OCI-LY7 (cell line): ENCODE measurements at regions not wholly inside any gene's neighbourhood (a gene's known extent, or its start where the extent isn't known, plus 50 kb on each side); places are given as distances from the start of the nearest gene placed in this dataset.

Source experiments
- CTCF ChIP-seq: fragments of 200-600 bp; sonication (generic); conservative IDR thresholded peaks from 2 replicates; pipeline ENCODE4 v1.5.1; 2014; ENCODE audit warnings: mild to moderate bottlenecking, antibody characterized with exemption, low read length, moderate library complexity, mixed read lengths
- EZH2phosphoT487 ChIP-seq: fragments of 200-600 bp; sonication (generic); IDR thresholded peaks from 2 replicates; pipeline ENCODE4 v1.6.1; 2018; ENCODE audit warnings: low read depth, borderline replicate concordance, mild to moderate bottlenecking, mixed run types, antibody characterized with exemption, low read length, moderate library complexity, mixed read lengths

- no peak for TF ChIP-seq CTCF
- no peak for TF ChIP-seq EZH2phosphoT487
Observed at GRCh38 chr11:32265911-32266310, 169.4 kb downstream of the WT1 start.
